PC-3 (cell line): ENCODE measurements at regions not wholly inside any gene's neighbourhood (a gene's known extent, or its start where the extent isn't known, plus 50 kb on each side); places are given as distances from the start of the nearest gene placed in this dataset.

Experiments used
- ATAC-seq: fragments of 200-7000 bp; cut with Tn5 transposase; 2 replicates; pipeline ENCODE4 v1.9.1; 2020; ENCODE audit warnings: mild to moderate bottlenecking, moderate library complexity
- BruUV-seq: library from RNA; stranded (reverse); fragments of 400-500 nt; replicated peaks from 2 replicates; lab custom pipeline; 2021; lab: Mats Ljungman, UMichigan
- CTCF ChIA-PET: fragments of 300-600 bp; sonication (Branson Sonifier 250); formaldehyde crosslinking; loops from one replicate; lab custom pipeline; 2022; ENCODE audit warnings: antibody characterized with exemption; lab: Charles Lee
- POLR2A ChIA-PET: fragments of 300-600 bp; sonication (Branson Sonifier 250); formaldehyde crosslinking; loops from one replicate; lab custom pipeline; 2022; ENCODE audit warnings: antibody characterized with exemption; ENCODE audit not compliant: unreplicated experiment; lab: Charles Lee
- DNase-seq: peaks from one replicate; pipeline ENCODE4 v3.0.0-alpha.2; 2015
- H2AFZ ChIP-seq: fragments of 300-600 bp; sonication (generic); 2 replicates; pipeline ENCODE4 v1.6.0; 2016; ENCODE audit warnings: antibody characterized with exemption, low read length
- H3F3A ChIP-seq: fragments of 300-600 bp; sonication (generic); one replicate; pipeline ENCODE4 v1.6.0; 2017; ENCODE audit warnings: antibody characterized with exemption, low read length, control low read depth, mild to moderate bottlenecking; ENCODE audit not compliant: unreplicated experiment
- H3K27ac ChIP-seq: fragments of 300-600 bp; sonication (generic); 2 replicates; pipeline ENCODE4 v1.5.1; 2016; ENCODE audit warnings: mild to moderate bottlenecking, low read length
- H3K27me3 ChIP-seq: fragments of 300-600 bp; sonication (generic); 2 replicates; pipeline ENCODE4 v1.6.1; 2016; ENCODE audit warnings: low read length, mixed read lengths
- H3K36me3 ChIP-seq: fragments of 300-600 bp; sonication (generic); 2 replicates; pipeline ENCODE4 v1.6.1; 2016; ENCODE audit warnings: low read depth, mixed run types, low read length, mixed read lengths
- H3K4me1 ChIP-seq: fragments of 300-600 bp; sonication (generic); 2 replicates; pipeline ENCODE4 v1.5.1; 2016; ENCODE audit warnings: low read length; ENCODE audit not compliant: insufficient read depth
- H3K4me2 ChIP-seq: fragments of 300-600 bp; sonication (generic); 2 replicates; pipeline ENCODE4 v1.6.0; 2016; ENCODE audit warnings: low read length
- H3K4me3 ChIP-seq: fragments of 300-600 bp; sonication (generic); 2 replicates; pipeline ENCODE4 v1.5.1; 2016; ENCODE audit warnings: mild to moderate bottlenecking, low read length, mixed read lengths
- H3K79me2 ChIP-seq: fragments of 300-600 bp; sonication (generic); 2 replicates; pipeline ENCODE4 v1.6.1; 2017; ENCODE audit warnings: low read length, mixed read lengths
- H3K9ac ChIP-seq: fragments of 300-600 bp; sonication (generic); 2 replicates; pipeline ENCODE4 v1.6.0; 2016; ENCODE audit warnings: mild to moderate bottlenecking, low read length
- H3K9me2 ChIP-seq: fragments of 300-600 bp; sonication (generic); replicated peaks from 2 replicates; pipeline ENCODE4 v1.6.1; 2016; ENCODE audit warnings: mixed run types, low read length, mixed read lengths
- H3K9me3 ChIP-seq: fragments of 300-600 bp; sonication (generic); 2 replicates; pipeline ENCODE4 v1.6.1; 2016; ENCODE audit warnings: low read length, mixed read lengths
- H4K20me1 ChIP-seq: fragments of 300-600 bp; sonication (generic); 2 replicates; pipeline ENCODE4 v1.6.1; 2016; ENCODE audit warnings: low read length, mixed read lengths
- EZH2 ChIP-seq: fragments of 300-600 bp; sonication (generic); IDR thresholded peaks from one replicate; pipeline ENCODE4 v1.6.1; 2017; ENCODE audit warnings: antibody characterized with exemption, mild to moderate bottlenecking, low read length; ENCODE audit not compliant: unreplicated experiment
- EZH2phosphoT487 ChIP-seq: fragments of 300-600 bp; sonication (generic); IDR thresholded peaks from 2 replicates; pipeline ENCODE4 v1.6.1; 2018; ENCODE audit warnings: mild to moderate bottlenecking, antibody characterized with exemption, low read length, borderline replicate concordance
- intact Hi-C: fragments of 100-400 bp; cut with micrococcal nuclease; formaldehyde crosslinking; loops from 2 replicates; pipeline ENCODE4 v1.9.0; 2023
- TF ChIP-seq, protein P1 (sequence below): fragments of 300-600 bp; sonication (generic); conservative IDR thresholded peaks from 2 replicates; pipeline ENCODE4 v1.5.1; 2017; ENCODE audit warnings: antibody characterized with exemption, low read depth, mild to moderate bottlenecking, low read length

DNA sequence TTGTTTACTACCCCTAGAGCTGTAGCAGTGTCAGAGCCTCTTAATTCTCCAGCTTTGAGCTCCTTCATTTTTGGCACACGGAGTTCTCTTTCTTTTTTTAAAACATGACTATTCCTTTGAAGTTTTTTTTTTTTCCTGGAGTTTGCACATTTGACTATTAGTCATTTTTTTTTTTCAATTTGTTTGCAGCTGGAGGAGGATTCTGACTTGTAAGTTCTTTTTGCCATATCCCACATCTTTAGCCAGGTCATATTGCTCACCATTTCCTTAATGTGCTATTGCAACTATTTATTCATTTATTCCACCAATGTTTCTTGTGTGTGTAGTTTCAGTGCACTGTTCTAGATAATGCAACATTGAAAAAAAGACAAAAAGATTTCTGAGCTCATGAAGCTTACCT is 166.3 kb upstream of the ARHGAP20 start:
- Histone ChIP-seq H3K9me3 (no peaks in the 10 kb centered on the region), H3K9ac (no peak overlapping the region), H3K79me2 (no peaks in the 10 kb centered on the region), H3F3A (no peaks in the 10 kb centered on the region), H3K27ac (no peak overlapping the region), H3K4me1 (no peaks in the 10 kb centered on the region), H4K20me1 (no peaks in the 10 kb centered on the region), H2AFZ (no peak overlapping the region), H3K9me2 (no peaks in the 10 kb centered on the region), H3K36me3 (no peaks in the 10 kb centered on the region), H3K4me2 (no peak overlapping the region), H3K4me3 (no peak overlapping the region), H3K27me3 (peaks cover 9% of the 10 kb centered on the region)
- BruUV-seq = no TSS peak
- ATAC-seq (no peak), DNase-seq (no peak)
- no peak for TF ChIP-seq EZH2
- TF ChIP-seq, protein P1, sequence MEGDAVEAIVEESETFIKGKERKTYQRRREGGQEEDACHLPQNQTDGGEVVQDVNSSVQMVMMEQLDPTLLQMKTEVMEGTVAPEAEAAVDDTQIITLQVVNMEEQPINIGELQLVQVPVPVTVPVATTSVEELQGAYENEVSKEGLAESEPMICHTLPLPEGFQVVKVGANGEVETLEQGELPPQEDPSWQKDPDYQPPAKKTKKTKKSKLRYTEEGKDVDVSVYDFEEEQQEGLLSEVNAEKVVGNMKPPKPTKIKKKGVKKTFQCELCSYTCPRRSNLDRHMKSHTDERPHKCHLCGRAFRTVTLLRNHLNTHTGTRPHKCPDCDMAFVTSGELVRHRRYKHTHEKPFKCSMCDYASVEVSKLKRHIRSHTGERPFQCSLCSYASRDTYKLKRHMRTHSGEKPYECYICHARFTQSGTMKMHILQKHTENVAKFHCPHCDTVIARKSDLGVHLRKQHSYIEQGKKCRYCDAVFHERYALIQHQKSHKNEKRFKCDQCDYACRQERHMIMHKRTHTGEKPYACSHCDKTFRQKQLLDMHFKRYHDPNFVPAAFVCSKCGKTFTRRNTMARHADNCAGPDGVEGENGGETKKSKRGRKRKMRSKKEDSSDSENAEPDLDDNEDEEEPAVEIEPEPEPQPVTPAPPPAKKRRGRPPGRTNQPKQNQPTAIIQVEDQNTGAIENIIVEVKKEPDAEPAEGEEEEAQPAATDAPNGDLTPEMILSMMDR = no peak
- TF ChIP-seq EZH2phosphoT487 = no peak
- CTCF ChIA-PET = no interaction called here
- intact Hi-C loops = no loop called here
- POLR2A ChIA-PET = no interaction called here

GRCh38 chr11:110874437-110875030 is 162.3 kb upstream of the ARHGAP20 start:
- ATAC-seq (no peak), DNase-seq (no peak)
- TF ChIP-seq, protein P1 = no peak
- no peak for TF ChIP-seq EZH2phosphoT487
- intact Hi-C loops = no loop called here
- H3K27me3 ChIP-seq = peaks cover 13% of the 10 kb centered on the region
- H2AFZ ChIP-seq = no peak overlapping the region
- H3K27ac ChIP-seq = no peak overlapping the region
- H3K36me3 ChIP-seq = no peaks in the 10 kb centered on the region
- no peak overlapping the region for H3K4me2 ChIP-seq
- H3F3A ChIP-seq = no peaks in the 10 kb centered on the region
- BruUV-seq = no TSS peak
- no peaks in the 10 kb centered on the region for H3K9me3 ChIP-seq
- ChIA-PET POLR2A (no interaction called here), CTCF (no interaction called here)
- H3K4me1 ChIP-seq = no peaks in the 10 kb centered on the region
- H3K79me2 ChIP-seq = no peaks in the 10 kb centered on the region
- H3K9ac ChIP-seq = no peak overlapping the region
- H3K4me3 ChIP-seq = no peak overlapping the region
- H4K20me1 ChIP-seq = no peaks in the 10 kb centered on the region
- no peaks in the 10 kb centered on the region for H3K9me2 ChIP-seq

- Histone ChIP-seq H3K27ac (no peak overlapping the region), H3K27me3 (peaks cover 13% of the 10 kb centered on the region), H3K9ac (no peak overlapping the region), H3K9me2 (no peaks in the 10 kb centered on the region), H3K4me2 (no peak overlapping the region), H2AFZ (no peak overlapping the region), H3K9me3 (no peaks in the 10 kb centered on the region), H4K20me1 (no peaks in the 10 kb centered on the region), H3K36me3 (no peaks in the 10 kb centered on the region), H3K4me1 (no peaks in the 10 kb centered on the region), H3K4me3 (no peak overlapping the region), H3K79me2 (no peaks in the 10 kb centered on the region), H3F3A (no peaks in the 10 kb centered on the region)
- DNase-seq = no peak
- TF ChIP-seq, protein P1 = no peak
- TF ChIP-seq EZH2phosphoT487 = no peak
- no peak for TF ChIP-seq EZH2
- intact Hi-C loops = no loop called here
- BruUV-seq = no TSS peak
- CTCF ChIA-PET = no interaction called here
- ATAC-seq = no peak
- POLR2A ChIA-PET = no interaction called here
Observed at GRCh38 chr11:110873975-110874374, 161.7 kb upstream of the ARHGAP20 start.
